ENCODE measurements at regions not wholly inside any gene's neighbourhood (a gene's known extent, or its start where the extent isn't known, plus 50 kb on each side); places are given as distances from the start of the nearest gene placed in this dataset.

DNA sequence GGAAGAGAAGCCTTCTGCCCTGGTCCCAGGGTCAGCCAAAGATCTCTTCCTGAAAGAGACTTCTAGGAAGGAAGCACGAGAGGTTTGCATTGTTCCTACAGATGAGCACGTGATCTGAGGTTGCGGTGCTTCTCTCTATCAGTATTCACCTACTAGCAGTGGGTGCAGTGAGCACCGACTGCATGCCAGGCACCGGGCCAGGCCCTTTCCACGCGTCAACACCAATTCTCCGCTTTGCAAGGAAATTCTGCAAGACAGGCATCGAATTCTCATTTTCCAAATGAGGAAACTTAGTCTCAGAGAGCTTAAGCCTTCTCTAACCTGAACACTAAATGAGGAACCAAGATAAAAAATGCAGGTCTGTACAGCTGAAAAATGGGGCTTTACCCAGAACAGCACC lies 151.5 kb upstream of the MYCN start:
- POLR2A ChIA-PET: no interaction called here
- Histone ChIP-seq H3K4me3 (ENCODE audit: low read depth in 2 of 2, low read length in 2 of 2) (no peak overlapping the region), H3K4me1 (ENCODE audit: control insufficient read depth, insufficient read depth, low read length) (no peaks in the 10 kb centered on the region), H3K27me3 (ENCODE audit: control insufficient read depth, insufficient read depth, low read length) (no peaks in the 10 kb centered on the region), H3K36me3 (ENCODE audit: control insufficient read depth, insufficient read depth, low read length) (no peaks in the 10 kb centered on the region), H3K9me3 (ENCODE audit: control insufficient read depth, insufficient read depth, low read depth, low read length) (no peaks in the 10 kb centered on the region), H3K27ac (ENCODE audit: low read length) (no peak overlapping the region)
- no peak for ATAC-seq
- TF ChIP-seq, protein P1, sequence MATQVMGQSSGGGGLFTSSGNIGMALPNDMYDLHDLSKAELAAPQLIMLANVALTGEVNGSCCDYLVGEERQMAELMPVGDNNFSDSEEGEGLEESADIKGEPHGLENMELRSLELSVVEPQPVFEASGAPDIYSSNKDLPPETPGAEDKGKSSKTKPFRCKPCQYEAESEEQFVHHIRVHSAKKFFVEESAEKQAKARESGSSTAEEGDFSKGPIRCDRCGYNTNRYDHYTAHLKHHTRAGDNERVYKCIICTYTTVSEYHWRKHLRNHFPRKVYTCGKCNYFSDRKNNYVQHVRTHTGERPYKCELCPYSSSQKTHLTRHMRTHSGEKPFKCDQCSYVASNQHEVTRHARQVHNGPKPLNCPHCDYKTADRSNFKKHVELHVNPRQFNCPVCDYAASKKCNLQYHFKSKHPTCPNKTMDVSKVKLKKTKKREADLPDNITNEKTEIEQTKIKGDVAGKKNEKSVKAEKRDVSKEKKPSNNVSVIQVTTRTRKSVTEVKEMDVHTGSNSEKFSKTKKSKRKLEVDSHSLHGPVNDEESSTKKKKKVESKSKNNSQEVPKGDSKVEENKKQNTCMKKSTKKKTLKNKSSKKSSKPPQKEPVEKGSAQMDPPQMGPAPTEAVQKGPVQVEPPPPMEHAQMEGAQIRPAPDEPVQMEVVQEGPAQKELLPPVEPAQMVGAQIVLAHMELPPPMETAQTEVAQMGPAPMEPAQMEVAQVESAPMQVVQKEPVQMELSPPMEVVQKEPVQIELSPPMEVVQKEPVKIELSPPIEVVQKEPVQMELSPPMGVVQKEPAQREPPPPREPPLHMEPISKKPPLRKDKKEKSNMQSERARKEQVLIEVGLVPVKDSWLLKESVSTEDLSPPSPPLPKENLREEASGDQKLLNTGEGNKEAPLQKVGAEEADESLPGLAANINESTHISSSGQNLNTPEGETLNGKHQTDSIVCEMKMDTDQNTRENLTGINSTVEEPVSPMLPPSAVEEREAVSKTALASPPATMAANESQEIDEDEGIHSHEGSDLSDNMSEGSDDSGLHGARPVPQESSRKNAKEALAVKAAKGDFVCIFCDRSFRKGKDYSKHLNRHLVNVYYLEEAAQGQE (IDR thresholded peaks at IDR 0.05; ENCODE audit: insufficient read depth in 1 of 2, low read depth in 2 of 2, low read length in 1 of 2): no peak
- TF ChIP-seq TCF7L2 (IDR thresholded peaks at IDR 0.05; ENCODE audit: low read depth, low read length) (no peak), POLR2AphosphoS5 (IDR thresholded peaks at IDR 0.05; ENCODE audit: low read depth, low read length) (no peak), SIN3A (IDR thresholded peaks at IDR 0.05; ENCODE audit: borderline replicate concordance, insufficient read depth, low read depth, low read length) (no peak)
- TF ChIP-seq, protein P2, sequence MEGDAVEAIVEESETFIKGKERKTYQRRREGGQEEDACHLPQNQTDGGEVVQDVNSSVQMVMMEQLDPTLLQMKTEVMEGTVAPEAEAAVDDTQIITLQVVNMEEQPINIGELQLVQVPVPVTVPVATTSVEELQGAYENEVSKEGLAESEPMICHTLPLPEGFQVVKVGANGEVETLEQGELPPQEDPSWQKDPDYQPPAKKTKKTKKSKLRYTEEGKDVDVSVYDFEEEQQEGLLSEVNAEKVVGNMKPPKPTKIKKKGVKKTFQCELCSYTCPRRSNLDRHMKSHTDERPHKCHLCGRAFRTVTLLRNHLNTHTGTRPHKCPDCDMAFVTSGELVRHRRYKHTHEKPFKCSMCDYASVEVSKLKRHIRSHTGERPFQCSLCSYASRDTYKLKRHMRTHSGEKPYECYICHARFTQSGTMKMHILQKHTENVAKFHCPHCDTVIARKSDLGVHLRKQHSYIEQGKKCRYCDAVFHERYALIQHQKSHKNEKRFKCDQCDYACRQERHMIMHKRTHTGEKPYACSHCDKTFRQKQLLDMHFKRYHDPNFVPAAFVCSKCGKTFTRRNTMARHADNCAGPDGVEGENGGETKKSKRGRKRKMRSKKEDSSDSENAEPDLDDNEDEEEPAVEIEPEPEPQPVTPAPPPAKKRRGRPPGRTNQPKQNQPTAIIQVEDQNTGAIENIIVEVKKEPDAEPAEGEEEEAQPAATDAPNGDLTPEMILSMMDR (IDR thresholded peaks at IDR 0.05): no peak
- in situ Hi-C loops (cut with HindIII; ENCODE audit: low pct_unique_long_range_greater_than_20kb, low sequenced_read_pairs) (no loop called here), intact Hi-C loops (cut with micrococcal nuclease; ENCODE audit: unreplicated experiment) (no loop called here)
- CTCF ChIA-PET: no interaction called here
- BruUV-seq (replicated peaks): no TSS peak
- no peak for DNase-seq (ENCODE audit: low read depth, low spot score)

DNA sequence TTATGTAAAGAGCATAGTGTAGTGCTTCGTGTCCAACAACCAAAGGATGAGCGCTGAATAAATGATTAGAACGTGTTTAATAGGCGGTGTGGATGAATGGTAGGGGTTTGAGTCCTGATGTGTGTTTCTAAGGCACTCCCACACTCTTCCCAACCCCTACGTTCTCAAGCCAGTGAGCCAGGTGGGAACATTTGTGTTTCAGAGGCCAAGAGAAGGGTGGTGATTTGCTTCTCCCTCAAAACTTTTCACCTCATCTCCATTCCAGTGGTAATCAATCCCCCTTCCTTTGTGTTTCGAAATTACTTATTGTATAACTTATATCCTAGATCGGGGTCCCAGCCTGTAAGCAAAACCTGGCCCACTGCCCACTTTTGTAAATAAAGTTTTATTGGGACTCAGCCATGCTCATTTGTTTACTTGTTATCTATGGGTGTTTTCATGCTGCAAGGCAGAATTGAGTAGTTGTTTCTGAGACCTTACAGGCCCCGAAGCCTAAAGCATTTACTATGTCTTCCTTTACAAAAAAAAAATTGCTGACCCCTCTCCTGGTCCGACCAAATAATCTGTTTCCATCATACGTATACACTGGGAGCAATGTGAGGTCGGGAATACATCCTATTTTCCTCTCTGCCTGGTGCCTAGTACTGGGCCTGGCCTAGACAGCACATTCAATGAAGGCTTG lies 150.8 kb upstream of the MYCN start:
- ChIA-PET POLR2A (no interaction called here), CTCF (no interaction called here)
- Histone ChIP-seq H3K27ac (ENCODE audit: low read length) (no peak overlapping the region), H3K9me3 (ENCODE audit: control insufficient read depth, insufficient read depth, low read depth, low read length) (no peaks in the 10 kb centered on the region), H3K27me3 (ENCODE audit: control insufficient read depth, insufficient read depth, low read length) (no peaks in the 10 kb centered on the region; the same call in 1 of the 2 replicates), H3K4me3 (ENCODE audit: low read depth in 2 of 2, low read length in 2 of 2) (no peak overlapping the region), H3K36me3 (ENCODE audit: control insufficient read depth, insufficient read depth, low read length) (no peaks in the 10 kb centered on the region), H3K4me1 (ENCODE audit: control insufficient read depth, insufficient read depth, low read length) (no peaks in the 10 kb centered on the region)
- intact Hi-C loops (cut with micrococcal nuclease; ENCODE audit: unreplicated experiment) (no loop called here), in situ Hi-C loops (cut with HindIII; ENCODE audit: low pct_unique_long_range_greater_than_20kb, low sequenced_read_pairs) (no loop called here)
- BruUV-seq (replicated peaks): no TSS peak
- TF ChIP-seq POLR2AphosphoS5 (IDR thresholded peaks at IDR 0.05; ENCODE audit: low read depth, low read length): no peak
- TF ChIP-seq, protein P2 (IDR thresholded peaks at IDR 0.05): no peak
- no peak for TF ChIP-seq SIN3A (IDR thresholded peaks at IDR 0.05; ENCODE audit: borderline replicate concordance, insufficient read depth, low read depth, low read length)
- no peak for TF ChIP-seq TCF7L2 (IDR thresholded peaks at IDR 0.05; ENCODE audit: low read depth, low read length)
- TF ChIP-seq, protein P1 (IDR thresholded peaks at IDR 0.05; ENCODE audit: insufficient read depth in 1 of 2, low read depth in 2 of 2, low read length in 1 of 2): no peak
- DNase-seq (ENCODE audit: low read depth, low spot score) (no peak), ATAC-seq (no peak)
